GM12891 (cell line): ENCODE measurements at regions not wholly inside any gene's neighbourhood (a gene's known extent, or its start where the extent isn't known, plus 50 kb on each side); places are given as distances from the start of the nearest gene placed in this dataset.

ENCODE experiments used
- PAX5 ChIP-seq: IDR thresholded peaks from 2 replicates; pipeline ENCODE4 v1.6.1; 2011; ENCODE audit warnings: low read length, moderate library complexity, mild to moderate bottlenecking; ENCODE audit not compliant: insufficient read depth, severe bottlenecking
- POLR2A ChIP-seq: IDR thresholded peaks from 2 replicates; pipeline ENCODE4 v1.6.1; 2011; ENCODE audit warnings: low read depth, low read length, control low read depth
- POLR2AphosphoS5 ChIP-seq: IDR thresholded peaks from 2 replicates; pipeline ENCODE4 v1.6.1; 2011; ENCODE audit warnings: low read depth, low read length, control low read depth
- POU2F2 ChIP-seq: IDR thresholded peaks from 2 replicates; pipeline ENCODE4 v1.6.1; 2011; ENCODE audit warnings: low read depth, mild to moderate bottlenecking, control low read depth, low read length, moderate library complexity
- SPI1 ChIP-seq: IDR thresholded peaks from 2 replicates; pipeline ENCODE4 v1.6.1; 2011; ENCODE audit warnings: low read depth, low read length, control low read depth
- TAF1 ChIP-seq: IDR thresholded peaks from 2 replicates; pipeline ENCODE4 v1.6.1; 2011; ENCODE audit warnings: low read depth, low read length, control low read depth

- no peak for TF ChIP-seq TAF1
- TF ChIP-seq POLR2A = no peak
- TF ChIP-seq POLR2AphosphoS5 = no peak
- no peak for TF ChIP-seq SPI1
- no peak for TF ChIP-seq PAX5
- no peak for TF ChIP-seq POU2F2
Observed at GRCh38 chr11:109197656-109198055, 224.3 kb upstream of the C11orf87 start.
